AG04450 (cell line): ENCODE measurements at regions not wholly inside any gene's neighbourhood (a gene's known extent, or its start where the extent isn't known, plus 50 kb on each side); places are given as distances from the start of the nearest gene placed in this dataset.
"Not testable (repeated sequence)": the region's sequence is repeated elsewhere in the genome, so short reads cannot be mapped to it uniquely, and the experiment has no call there.

Experiments
- CTCF ChIA-PET: fragments of 300-600, 350-600 bp; formaldehyde crosslinking; extraction: SDS; loops from one replicate; lab custom pipeline; 2022; ENCODE audit warnings: antibody characterized with exemption, inconsistent platforms; lab: Charles Lee
- POLR2A ChIA-PET: fragments of 350-600 bp; formaldehyde crosslinking; extraction: SDS; loops from one replicate; lab custom pipeline; 2021; ENCODE audit warnings: antibody characterized with exemption, inconsistent platforms; lab: Yijun Ruan, JAX
- DNase-seq: peaks from one replicate; pipeline ENCODE4 v3.0.0-alpha.2; 2011; ENCODE audit warnings: low read depth, low spot score
- H3K27ac ChIP-seq: one replicate; pipeline ENCODE4 v1.5.1; 2012; ENCODE audit warnings: low read depth, low read length, control low read depth
- H3K27me3 ChIP-seq: one replicate; pipeline ENCODE4 v1.6.0; 2012; ENCODE audit warnings: low read length; ENCODE audit not compliant: control insufficient read depth, insufficient read depth
- H3K4me3 ChIP-seq: 2 replicates; pipeline ENCODE4 v1.5.1; 2011; ENCODE audit warnings: mild to moderate bottlenecking, low read depth, low read length, control low read depth
- H3K9me3 ChIP-seq: 2 replicates; pipeline ENCODE4 v1.5.1; 2012; ENCODE audit warnings: low read length; ENCODE audit not compliant: control insufficient read depth, insufficient read depth
- CTCF ChIP-seq: IDR thresholded peaks from 2 replicates; pipeline ENCODE4 v1.5.1; 2011; ENCODE audit warnings: low read depth, low read length, control low read depth, inconsistent platforms

DNA sequence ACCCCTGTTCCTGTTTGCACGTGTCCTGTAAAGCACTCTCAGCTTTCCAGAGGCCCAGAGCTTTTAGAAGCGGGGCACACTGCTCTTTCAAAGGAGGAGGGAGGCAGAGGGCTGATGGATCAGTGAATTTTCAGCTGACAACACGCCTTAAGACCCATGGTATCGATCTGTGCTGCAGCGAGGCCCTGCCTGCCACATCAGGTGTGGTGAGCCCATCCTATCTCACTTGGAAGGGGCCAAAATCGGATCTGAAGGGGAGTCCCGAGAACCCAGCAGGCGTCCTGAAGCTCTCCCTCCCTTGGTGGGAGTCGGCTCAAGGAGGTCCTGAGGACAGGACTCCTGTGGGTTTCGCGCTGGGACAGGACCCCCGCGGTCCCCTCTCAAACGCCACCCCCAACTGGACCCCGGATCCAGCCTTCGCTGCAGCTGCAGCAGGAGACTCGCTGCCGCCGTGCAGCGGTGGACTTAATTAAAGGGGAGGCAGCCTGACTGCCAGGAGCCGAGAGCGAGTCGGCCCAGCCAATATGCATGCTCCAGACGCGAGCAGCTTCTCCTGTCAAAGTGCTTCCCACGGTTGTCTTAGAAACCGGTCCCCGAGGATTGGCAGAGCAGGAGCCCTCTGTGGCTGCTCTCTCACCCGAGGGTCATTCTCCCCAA lies 580.0 kb upstream of the ZNF337 start:
- ChIA-PET POLR2A (no interaction called here), CTCF (no interaction called here)
- H3K27ac ChIP-seq = no peak overlapping the region
- no peak overlapping the region for H3K4me3 ChIP-seq
- no peak for TF ChIP-seq CTCF
- H3K27me3 ChIP-seq = no peaks in the 10 kb centered on the region
- no peak for DNase-seq
- peaks cover 15% of the 10 kb centered on the region for H3K9me3 ChIP-seq

DNA sequence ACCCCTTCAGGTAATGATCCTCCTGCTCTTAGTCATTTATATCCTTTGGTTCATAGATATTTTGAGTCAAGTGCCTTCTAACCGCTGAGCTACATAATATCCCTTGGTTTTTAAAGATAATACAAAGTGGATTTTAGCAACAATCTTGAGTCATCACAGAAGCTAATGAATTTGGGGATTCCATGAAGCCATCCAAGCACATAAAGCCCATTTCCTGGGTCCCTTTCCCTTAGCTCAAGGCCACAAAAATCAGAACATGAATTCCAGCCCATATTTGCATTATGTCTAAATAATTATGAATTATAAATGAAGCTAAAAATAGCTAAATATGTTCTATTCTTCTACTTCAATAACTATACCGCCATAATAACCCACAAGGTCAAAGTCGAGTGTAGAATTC lies 572.1 kb upstream of the ZNF337 start:
- H3K27ac ChIP-seq, CTCF ChIA-PET, DNase-seq, POLR2A ChIA-PET, H3K27me3 ChIP-seq, H3K9me3 ChIP-seq, H3K4me3 ChIP-seq: not testable (repeated sequence)

DNA sequence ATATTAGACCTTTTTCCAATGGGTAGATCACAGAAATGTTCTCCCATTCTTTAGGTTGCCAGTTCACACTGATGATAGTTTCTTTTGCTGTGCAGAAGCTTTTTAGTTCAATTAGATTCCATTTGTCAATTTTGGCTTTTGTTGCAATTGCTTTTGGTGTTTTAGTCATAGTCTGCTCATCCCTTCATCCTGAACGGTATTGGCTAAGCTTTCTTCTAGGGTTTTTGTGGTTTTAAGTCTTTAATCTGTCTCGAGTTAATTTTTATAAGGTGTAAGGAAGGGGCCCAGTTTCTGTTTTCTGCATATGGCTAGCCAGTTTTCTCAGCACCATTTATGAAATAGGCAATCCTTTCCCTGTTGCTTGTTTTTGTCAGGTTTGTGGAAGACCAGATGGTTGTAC lies 564.3 kb upstream of the ZNF337 start:
- H3K27ac ChIP-seq, DNase-seq, H3K9me3 ChIP-seq, POLR2A ChIA-PET, CTCF ChIA-PET, H3K4me3 ChIP-seq, H3K27me3 ChIP-seq: not testable (repeated sequence)

GRCh38 chr20:26252311-26252975 lies 555.8 kb upstream of the ZNF337 start:
- H3K27me3 ChIP-seq, CTCF ChIA-PET, H3K4me3 ChIP-seq, H3K27ac ChIP-seq, DNase-seq, POLR2A ChIA-PET: not testable (repeated sequence)
- H3K9me3 ChIP-seq = peaks cover 10% of the 10 kb centered on the region

DNA sequence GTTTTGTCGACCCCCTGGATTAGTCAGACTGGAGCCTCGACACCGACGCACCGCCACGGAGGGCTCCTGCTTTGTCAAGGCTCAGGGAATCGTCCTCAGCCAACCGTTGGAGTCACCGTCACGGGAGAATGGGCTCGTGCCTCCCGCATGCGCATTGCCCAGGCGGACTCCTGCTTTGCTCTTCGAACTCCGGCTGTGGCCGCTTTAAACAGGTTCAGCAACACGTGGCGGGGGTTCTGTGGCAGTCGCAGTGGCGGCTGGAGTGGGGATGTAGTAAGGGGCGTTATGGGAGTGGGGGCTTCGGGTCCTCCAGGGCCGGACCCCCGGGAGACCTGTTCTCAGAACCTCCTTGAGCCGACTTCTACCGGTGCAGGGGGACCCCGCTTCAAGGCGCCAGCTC lies 554.7 kb upstream of the ZNF337 start:
- CTCF ChIA-PET, H3K27me3 ChIP-seq, H3K4me3 ChIP-seq, H3K27ac ChIP-seq, POLR2A ChIA-PET, DNase-seq: not testable (repeated sequence)
- H3K9me3 ChIP-seq = peaks cover 10% of the 10 kb centered on the region

GRCh38 chr20:26250249-26251114 lies 553.8 kb upstream of the ZNF337 start:
- H3K9me3 ChIP-seq = peaks cover 10% of the 10 kb centered on the region
- DNase-seq, H3K27ac ChIP-seq, H3K4me3 ChIP-seq, H3K27me3 ChIP-seq, CTCF ChIA-PET: not testable (repeated sequence)
- POLR2A ChIA-PET = interaction anchor here (0.7 kb wide), 1 partner anchor 1799 kb away, joined by 3 read pairs; no protein-coding TSS in a partner anchor

- H3K27me3 ChIP-seq = no peaks in the 10 kb centered on the region
- H3K27ac ChIP-seq = no peak overlapping the region
- DNase-seq = no peak
- no peaks in the 10 kb centered on the region for H3K9me3 ChIP-seq
- ChIA-PET POLR2A (no interaction called here), CTCF (no interaction called here)
- no peak overlapping the region for H3K4me3 ChIP-seq
- no peak for TF ChIP-seq CTCF
These were observed 547.1 kb upstream of the ZNF337 start for GRCh38 chr20:26243731-26244130.

- H3K27ac ChIP-seq, H3K4me3 ChIP-seq, H3K27me3 ChIP-seq, DNase-seq, H3K9me3 ChIP-seq, POLR2A ChIA-PET, CTCF ChIA-PET: not testable (repeated sequence)
These were observed 524.0 kb upstream of the ZNF337 start for GRCh38 chr20:26220609-26221008.

DNA sequence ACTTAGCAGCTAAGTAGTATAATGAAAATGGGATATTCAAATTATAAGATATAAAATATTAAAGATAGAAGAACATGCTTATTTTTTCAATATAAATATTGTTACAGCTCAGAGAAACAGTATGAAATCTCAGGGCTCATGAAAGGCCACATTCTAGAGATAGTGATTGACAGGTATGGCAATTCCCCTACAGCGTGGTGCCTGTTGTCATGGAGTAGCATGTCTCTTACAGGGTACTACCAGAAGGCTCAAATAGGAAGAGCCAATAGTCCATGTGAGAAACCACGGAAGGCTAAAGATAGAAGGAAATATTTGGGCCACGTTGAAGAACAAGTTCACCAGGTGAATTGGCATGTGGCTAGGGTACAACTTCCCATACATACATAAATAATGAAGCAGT lies 522.9 kb upstream of the ZNF337 start:
- H3K27me3 ChIP-seq, H3K4me3 ChIP-seq, H3K9me3 ChIP-seq, H3K27ac ChIP-seq, POLR2A ChIA-PET, CTCF ChIA-PET, DNase-seq: not testable (repeated sequence)
